ENCODE measurements at regions not wholly inside any gene's neighbourhood (a gene's known extent, or its start where the extent isn't known, plus 50 kb on each side); places are given as distances from the start of the nearest gene placed in this dataset.

DNA sequence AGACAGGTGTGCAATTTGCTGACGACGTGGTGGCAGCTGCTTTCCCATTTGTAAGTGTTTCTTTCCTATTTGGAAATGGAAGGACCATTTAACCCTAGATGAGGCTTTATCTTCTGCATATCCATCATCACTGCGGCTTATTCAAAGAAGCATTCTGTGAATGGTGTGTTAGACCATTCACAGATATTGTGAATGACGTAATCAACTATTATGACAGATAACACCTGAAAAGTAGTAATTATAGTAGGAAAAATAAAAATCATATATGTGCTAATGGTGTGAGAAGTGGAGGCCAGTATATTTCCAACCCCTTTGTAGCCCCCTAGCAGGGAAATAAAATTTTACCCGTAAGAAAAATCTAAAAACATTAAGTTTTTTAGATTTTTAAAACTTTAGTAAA lies 424.5 kb upstream of the CRIM1 start:
- no peak for TF ChIP-seq CTCF (IDR thresholded peaks at IDR 0.05)
- TF ChIP-seq POLR2A (IDR thresholded peaks at IDR 0.05) = no peak
